HG02943 (cell line): ENCODE measurements at regions not wholly inside any gene's neighbourhood (a gene's known extent, or its start where the extent isn't known, plus 50 kb on each side); places are given as distances from the start of the nearest gene placed in this dataset.

ENCODE experiments used
- ATAC-seq: cut with Tn5 transposase; IDR thresholded peaks from one replicate; pipeline ENCODE4 v1.9.1; 2021; ENCODE audit warnings: mild to moderate bottlenecking, low read depth, moderate library complexity; ENCODE audit not compliant: unreplicated experiment

DNA sequence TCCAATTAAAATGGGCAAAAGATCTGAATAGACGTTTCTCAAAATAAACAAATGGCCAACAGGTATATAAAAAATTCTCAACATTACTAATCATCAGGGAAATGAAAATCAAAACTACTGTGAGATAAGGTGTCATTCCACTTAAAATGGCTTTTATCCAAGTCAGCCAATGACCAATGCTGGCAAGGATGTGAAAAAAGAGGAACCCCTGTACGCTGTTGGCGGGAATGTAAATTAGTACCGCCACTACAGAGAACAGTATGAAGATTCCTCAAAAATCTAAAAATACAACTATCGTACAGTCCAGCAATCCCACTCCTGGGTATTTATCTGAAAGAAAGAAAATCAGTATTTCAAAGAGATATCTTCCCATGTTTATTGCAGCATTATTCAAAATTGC lies 176.9 kb upstream of the STT3B start:
- ATAC-seq, result no peak

DNA sequence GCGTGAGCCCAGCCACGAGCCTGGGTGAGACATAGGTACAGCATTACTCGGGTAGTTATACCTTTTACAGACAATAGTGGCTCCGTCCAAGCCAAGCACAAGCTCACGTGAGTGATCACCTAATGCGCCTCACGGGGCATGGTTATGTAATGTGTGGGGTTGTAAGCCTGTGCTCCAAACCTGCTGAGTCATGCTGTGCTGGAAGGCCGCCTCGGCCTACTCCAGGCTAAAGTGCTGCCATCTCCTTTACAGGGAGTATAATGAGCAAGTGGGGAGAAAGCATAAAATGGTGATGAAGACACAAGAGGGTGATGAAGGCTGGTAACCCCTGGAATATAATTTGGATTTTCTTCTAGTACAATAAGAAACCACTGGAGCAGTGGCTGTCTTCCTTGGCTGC lies 175.8 kb upstream of the STT3B start:
- no peak for ATAC-seq

DNA sequence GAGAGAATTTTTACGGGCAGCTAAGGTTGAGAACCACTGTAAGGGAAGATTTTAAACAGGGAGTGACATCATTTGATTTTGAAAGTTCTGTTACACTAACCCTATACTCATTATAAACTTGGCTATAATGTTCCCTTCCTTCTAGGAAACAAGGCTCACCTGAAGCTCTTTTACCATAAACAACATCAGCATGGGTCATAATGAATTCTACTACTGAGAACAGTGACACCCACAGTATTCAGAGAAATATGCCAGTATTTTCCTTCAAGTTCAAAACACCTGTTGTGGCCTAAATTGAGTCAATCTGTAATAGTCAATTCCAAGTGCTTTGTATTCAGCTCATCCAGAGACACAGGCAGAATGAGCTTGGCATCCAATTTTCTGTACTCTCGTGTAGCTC lies 175.3 kb upstream of the STT3B start:
- no peak for ATAC-seq

DNA sequence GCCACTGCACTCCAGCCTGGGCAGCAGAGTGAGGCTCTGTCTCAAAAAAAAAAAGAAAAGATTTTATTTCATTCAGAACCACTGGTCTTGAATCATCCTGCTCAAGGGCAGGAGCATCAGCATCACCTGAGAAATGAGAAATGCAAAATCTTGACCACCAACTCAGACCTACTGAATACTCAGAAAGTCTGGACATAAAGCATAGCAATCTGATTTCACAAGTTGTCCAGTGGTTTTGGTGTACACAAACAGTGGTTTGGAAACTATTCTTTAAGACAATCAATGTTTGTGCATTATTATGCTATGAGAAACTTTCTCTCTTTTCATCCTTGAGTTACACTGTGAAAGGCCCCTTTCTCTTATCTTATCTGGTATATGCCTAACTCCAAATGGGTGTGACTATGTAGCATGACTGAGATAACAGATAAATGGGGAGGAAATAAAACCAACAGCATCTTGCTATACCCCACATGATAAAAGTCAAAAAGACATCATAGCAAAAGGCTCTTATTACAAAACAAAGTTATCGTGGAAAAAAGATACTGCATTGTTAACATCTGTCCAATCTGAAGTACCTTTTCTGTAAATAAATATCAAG lies 174.2 kb upstream of the STT3B start:
- ATAC-seq, result no peak

DNA sequence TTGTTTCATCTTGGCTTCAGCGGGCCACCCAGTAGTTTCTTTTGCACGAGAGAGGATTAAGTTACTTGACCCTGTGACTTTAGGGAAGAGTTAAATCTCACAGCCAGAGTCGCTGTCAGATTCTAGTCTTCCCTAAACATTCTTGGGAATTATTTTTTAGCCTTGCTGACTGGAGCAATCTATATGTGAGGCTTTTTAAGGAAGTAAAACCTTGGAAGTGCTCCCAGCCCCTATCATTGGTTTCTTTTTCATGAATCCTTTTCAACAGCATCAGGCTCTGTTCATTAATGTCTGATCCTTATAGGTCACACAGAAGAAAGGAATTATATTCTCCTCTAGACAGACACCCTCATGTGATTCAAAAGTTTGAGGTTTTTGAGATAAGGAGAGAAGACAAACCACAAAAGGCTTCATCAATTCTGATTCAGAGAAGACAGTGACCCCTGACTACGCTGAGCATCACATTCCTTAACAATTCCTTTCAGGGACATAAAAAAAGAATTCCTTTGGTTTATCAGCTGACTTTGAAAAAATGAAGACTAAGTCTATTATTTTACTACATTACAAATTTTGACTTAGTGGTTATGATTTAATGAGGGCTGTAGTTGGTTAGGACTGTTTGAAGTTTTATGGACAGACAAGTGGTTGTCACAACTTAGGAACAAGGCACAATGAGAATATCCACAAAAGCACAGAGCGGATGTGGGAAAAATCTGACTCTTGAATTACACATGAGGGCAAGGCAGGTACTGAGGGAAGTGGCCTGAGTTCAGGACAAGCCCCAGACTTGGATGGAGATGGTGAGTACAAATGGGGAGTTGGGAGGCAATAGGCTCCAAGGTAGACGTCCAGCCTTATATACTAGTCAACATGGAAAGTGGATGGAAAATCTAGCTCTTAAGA lies 171.1 kb upstream of the STT3B start:
- no peak for ATAC-seq

DNA sequence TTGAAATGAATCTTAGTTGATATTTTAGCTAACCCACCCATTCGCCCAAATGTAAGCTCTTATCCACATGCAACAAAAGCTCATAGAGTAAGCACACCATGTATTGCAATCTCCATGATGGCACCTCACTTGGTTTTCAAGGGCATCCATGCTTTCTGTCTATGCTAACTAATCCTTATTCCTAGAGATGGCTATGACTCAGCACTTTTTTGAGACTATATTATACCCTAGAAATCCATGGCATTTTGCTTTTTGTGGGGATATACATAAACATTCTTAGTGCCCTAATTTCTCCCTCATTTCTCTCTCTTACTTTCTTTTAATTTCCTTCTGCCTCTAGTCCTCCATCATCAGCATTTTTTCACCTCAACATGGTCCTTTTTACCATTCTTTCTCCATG lies 168.5 kb upstream of the STT3B start:
- ATAC-seq, result no peak

DNA sequence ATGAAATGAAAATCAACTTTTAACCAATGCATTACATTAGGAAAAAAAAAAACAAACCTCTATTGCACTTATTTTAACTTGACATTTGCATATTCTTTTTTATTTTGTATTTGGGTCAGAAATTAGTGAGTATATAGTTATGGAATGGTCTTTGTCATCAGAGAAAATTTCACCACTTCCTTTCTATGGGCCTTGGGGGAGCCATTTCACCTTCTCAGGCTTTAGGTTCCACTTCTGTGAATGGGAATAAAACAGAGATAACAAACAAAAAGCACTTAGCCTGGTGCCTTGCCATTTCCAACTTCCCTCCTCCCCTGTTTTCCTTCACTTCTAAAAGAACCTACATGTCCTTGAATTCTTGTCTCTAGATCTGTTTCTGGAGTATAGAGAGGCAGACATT lies 168.0 kb upstream of the STT3B start:
- no peak for ATAC-seq

DNA sequence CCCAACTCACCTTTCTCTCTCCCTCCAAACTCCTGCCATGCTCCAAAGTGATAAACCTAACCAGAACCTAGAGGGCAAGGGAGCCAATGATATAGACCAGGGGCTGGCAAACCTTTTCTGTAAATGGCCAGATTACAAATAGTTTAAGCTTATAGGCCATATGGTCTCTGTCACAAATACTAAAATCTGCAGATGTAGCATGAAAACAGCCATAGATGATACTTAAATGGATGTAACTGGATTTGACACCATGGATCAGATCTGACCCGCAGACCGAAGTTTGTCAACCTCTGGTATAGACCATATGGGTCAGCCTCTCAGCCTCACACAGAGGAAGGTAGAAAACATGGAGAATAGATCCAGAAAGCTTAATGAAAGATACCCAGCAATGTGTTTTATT lies 165.2 kb upstream of the STT3B start:
- no peak for ATAC-seq

DNA sequence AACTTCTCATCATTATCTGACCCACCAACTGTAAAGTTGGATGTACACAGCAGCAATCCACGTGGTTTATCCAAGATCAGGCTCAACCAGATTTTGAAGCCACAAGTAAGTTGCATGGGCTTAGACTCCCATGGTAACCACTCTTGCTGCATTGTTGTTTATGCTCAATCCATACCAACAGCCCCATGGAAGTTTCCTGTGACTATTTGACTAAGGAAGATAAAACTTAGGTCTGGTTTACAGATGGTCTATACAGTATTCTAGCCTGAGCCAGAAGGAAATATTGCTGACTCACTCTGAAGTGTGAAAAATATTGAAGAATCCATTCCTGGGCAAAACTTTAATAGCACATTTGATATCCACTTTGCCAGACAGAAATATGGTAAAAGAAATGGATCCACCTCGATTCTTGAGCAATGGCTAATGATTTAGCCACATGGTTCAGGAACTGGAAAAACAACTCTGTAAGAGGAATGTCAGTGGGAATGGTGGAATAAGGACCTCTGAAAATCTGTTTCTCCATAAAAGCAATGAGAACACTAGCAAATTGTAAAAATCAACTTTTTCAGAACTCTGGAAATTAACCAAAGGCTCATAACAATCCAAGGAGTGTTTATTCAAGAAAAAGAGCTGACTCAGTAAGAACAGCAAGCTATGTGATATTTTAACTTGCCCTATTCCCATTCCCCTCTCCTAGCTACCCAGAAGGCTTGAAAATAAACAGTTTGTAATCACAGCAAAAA lies 162.9 kb upstream of the STT3B start:
- no peak for ATAC-seq

DNA sequence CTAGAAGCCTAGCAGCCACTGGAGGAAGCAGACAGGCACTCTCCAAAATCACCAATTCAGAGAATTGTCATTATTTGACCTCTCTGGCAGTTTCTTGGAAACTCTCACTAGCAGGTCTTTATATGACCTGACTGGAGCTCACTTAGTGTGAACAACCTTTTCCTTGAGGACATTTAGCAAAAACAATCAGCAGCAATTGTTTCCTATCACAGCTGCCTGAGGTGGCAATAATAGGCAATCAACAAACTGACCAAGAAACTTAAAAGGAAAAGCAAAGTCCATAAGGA lies 162.4 kb upstream of the STT3B start:
- no peak for ATAC-seq

DNA sequence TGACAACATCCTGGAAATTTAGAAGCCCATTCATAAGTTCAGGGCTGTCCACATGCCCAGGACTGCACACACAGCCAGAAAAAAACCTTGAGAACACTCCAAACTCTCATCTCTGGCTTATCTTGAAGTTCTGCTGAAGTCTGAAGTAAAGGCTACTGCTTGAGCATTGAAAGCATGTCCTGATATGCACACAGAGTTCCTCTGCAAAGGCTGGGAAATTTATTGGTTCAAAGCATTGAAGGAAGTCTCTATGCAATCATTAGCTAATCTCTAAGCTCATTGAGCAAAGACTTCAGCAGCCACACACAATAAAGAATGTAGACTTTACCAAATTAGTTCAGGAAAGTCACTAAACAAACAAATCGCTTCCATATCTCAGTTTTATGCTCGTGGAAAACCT lies 162.0 kb upstream of the STT3B start:
- no peak for ATAC-seq

DNA sequence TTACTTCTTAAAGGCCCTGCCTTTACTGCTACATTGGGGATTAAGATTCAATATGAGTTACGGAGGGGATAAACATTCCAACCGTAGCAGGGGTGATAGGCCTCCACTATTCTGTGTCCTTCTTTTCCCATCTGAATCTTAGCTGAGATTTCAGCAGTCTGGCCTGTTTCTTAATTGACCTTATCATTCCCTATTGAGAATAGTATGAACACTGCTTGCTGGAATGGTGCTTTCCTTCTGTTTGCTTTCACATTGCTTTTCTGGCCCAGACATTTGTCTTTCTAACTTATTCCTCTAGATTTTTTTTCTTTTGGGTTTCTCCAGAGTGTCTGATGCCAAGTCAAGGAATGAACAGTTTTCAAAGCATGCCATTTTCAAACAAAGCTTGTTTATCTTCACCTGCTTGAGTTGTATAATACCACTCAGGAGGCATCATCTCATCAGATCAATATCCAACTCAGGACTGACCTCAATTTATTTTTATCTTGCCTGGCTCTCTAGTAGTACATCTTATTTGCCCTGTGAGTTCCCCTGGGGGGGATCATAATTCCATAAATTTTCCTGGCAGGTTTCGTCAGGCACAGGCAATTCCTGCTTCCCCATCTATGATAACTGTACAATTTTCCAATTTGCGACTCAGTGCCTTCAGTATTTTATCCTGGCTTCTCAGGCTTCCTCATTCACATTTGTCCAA lies 161.1 kb upstream of the STT3B start:
- no peak for ATAC-seq

DNA sequence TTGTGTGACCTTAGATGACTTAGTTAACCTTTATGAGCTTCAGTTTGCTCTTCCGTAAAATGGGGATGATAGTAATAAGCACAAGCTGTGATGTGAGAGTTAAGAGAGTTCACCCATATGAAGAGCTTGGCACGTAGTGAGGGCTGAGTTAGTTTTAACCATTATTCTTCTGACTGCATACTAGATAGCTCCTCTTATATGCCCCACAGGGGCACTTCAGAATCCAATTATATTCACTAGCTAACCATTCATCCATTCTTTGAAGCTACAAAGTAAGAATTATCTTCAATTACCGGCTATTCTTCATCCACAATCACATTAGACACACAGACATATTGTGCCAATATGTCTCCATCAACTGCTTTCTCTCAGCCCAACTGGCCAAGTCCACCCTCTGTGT lies 159.0 kb upstream of the STT3B start:
- no peak for ATAC-seq

DNA sequence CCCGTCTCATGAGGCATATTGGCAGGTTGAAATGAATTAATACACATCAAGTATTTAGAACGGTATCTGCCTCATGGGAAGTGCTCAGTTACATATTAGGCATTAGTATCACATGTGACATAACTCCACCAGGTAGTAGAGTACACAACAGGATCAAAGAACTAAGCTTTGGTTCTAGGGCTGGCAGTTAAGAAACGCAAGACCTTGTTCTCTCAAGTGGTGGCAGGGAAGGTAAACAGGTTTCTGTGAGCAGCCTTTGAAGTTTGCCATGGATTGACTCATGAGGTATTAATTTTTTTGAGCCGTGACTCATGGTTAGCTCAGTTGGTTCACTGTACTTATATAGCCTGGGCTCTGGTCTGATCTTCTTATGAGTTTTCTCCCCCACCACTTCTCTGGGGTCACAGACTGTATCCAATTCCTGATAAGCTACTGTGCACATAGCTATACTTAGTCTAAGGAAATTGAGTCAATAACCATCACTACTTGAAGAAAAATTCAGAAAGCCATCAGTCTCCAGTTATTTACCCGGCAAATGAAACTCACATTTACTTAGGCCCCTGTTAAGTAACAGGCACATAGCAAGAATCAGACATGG lies 155.6 kb upstream of the STT3B start:
- ATAC-seq, result no peak

DNA sequence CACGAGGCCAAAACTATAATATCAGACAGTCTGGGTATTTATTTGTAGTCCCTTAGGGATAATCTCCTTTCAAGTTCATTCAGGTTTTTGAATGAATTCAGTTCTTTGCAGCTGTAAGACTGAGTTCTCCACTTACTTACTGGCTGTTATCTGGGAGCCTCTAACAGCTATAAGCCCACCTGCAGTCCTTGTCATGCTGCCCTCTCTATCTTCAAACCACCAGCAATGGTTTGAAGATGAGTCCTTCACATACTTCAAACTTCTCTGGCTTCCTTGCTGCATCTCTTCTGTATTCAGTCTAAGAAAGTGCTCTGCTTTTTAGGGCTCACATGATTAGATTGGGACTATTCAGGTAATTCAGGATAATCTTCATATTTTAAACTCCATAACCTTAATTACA lies 154.5 kb upstream of the STT3B start:
- ATAC-seq, result no peak

DNA sequence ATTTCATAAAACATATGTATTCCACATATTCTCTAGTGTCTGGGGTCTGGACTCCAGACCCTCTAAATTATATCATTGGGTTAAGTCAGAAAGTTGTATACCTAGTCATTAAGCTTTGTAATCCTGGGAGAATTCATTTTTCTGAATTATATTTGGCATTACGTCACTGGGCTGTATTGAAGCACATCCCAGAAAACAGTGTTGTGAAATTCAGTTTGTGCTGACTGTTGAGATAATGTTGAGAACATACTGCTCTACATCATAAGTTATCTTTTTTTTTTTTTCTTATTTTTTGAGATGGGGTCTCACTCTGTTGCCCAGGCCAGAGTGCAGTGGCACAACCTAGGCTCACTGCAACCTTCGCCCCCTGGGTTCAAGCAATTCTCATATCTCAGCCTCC lies 153.1 kb upstream of the STT3B start:
- ATAC-seq, result no peak

DNA sequence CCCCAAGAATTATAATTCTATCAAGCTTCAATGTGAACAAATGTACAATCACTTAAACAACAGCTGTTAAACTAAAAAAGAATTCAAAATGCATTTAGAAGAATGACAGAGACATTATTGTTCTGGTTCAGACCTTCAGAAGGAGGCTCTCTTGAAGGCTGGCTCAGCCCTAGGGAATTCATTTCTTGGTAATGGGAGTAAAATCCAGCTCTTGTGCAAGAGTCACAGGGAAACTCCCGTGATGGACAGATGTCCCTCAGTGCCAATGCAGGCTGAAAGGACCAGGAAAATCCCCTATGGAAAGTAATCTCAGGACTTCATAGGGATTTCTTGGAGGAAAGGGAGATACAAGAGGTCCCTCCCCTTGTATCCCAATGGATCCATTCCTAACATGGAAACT lies 149.9 kb upstream of the STT3B start:
- no peak for ATAC-seq

DNA sequence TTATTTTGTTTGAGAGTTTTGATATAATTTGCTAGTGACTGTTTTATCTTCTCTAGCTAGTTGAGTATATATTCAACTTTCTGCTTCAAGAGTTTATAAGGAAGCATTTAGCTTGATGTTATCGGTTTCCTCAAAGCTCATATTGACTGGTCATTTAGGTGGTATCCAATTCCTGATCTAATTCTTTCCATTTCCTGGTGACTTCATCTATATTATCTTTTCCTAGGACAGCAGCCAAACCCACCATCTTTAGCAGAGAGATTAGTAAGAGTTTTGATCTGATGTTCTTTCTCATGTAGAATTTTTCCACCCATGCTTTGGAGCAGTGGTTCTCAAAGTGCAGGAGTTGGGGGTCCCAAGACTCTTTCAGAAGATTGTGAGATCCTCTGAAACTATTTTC lies 148.6 kb upstream of the STT3B start:
- ATAC-seq, result no peak

DNA sequence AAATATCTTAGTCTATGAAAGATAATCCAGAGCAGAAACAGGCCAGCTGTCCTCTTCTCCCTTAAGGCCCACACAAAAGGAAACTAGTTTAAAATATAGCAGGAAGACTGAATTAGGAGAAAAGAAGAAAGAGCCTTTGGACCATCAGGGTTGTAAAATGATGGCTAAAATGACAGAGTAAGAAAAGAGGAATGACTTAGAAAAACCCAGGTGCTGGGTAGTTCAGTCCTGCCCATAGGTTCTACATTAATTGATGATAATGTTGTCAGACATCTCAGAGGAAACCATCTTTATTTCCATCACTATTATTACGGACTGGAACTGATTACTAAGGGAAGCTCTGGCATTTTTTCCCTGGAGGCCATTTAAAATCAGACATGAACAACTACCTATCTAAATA lies 142.8 kb upstream of the STT3B start:
- ATAC-seq, result no peak

DNA sequence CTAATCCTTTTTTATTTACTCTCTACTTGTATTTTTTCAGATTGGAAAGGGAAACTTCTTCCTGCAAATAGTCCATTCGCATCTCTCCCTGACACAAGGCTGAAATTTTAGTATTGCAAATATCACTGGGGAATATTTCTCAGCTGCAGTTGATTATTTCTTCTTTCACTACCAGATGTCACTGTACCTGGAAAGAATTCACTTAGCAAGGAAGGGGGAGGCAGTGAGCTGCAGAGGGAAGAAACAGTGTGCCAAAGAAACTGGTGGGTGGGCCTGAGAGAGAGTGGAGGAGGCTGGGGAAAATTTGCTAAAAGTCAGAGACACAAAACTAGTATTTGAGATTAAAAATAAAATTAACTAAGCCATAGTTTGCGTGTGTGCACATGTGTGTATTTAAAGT lies 142.3 kb upstream of the STT3B start:
- ATAC-seq, result no peak

DNA sequence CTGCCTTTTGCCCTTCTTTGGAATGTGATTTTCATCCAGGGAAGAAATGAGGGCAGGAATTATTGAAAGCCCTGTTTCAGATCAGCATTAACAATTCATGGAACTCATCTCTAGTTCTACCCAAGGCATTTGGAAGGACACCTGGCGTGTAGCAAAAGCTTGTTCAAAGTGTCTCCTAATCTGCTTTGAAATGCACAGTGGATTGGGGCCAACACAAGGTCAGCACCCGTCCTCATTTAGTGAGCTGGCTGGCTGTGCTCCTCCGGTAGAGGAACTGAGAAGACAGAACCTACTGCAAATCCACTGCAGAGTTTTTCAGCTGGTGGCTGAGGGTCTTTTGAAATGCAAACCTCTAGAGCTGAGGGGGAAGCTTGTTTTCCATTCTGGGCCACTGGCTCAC lies 141.6 kb upstream of the STT3B start:
- ATAC-seq, result no peak
